ENCODE measurements at regions not wholly inside any gene's neighbourhood (a gene's known extent, or its start where the extent isn't known, plus 50 kb on each side); places are given as distances from the start of the nearest gene placed in this dataset.

- TF ChIP-seq, protein P1, sequence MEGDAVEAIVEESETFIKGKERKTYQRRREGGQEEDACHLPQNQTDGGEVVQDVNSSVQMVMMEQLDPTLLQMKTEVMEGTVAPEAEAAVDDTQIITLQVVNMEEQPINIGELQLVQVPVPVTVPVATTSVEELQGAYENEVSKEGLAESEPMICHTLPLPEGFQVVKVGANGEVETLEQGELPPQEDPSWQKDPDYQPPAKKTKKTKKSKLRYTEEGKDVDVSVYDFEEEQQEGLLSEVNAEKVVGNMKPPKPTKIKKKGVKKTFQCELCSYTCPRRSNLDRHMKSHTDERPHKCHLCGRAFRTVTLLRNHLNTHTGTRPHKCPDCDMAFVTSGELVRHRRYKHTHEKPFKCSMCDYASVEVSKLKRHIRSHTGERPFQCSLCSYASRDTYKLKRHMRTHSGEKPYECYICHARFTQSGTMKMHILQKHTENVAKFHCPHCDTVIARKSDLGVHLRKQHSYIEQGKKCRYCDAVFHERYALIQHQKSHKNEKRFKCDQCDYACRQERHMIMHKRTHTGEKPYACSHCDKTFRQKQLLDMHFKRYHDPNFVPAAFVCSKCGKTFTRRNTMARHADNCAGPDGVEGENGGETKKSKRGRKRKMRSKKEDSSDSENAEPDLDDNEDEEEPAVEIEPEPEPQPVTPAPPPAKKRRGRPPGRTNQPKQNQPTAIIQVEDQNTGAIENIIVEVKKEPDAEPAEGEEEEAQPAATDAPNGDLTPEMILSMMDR (IDR thresholded peaks at IDR 0.05; ENCODE audit: insufficient read depth, low read length, missing control alignments), result no peak
- no peak overlapping the region for H3K4me3 ChIP-seq (ENCODE audit: low read depth, low read length)
- DNase-seq (ENCODE audit: low read depth, low spot score), result no peak
- POLR2A ChIA-PET, result no interaction called here
- CTCF ChIA-PET, result no interaction called here
These were observed 768.8 kb upstream of the ADAMTS5 start for GRCh38 chr21:27735699-27736098.

- peak; percentile 80 for DNase-seq (ENCODE audit: low read depth, low spot score)
- TF ChIP-seq, protein P1 (IDR thresholded peaks at IDR 0.05; ENCODE audit: insufficient read depth, low read length, missing control alignments), result no peak
- CTCF ChIA-PET, result no interaction called here
- POLR2A ChIA-PET, result no interaction called here
- no peak overlapping the region for H3K4me3 ChIP-seq (ENCODE audit: low read depth, low read length)
These were observed 767.3 kb upstream of the ADAMTS5 start for GRCh38 chr21:27734146-27734545.

DNA sequence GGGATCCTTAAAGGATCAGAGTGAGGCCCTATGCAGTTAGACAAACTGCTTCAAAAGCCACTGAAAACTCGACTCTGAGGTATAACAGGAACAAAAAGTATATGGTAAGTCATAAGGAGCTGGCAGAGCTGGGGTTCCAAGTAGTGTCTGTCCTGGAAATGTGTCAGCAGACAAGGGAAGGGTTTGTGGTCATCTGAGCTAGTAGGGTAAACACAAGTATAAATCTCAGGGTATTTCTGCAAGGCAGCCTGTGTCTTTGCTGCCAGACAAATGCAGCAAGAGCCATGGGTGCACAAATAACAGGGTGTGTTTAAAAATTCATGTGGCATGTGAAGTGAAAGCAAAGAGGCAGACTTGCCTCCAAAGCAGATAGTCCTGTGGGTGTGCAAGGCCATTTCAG lies 759.0 kb upstream of the ADAMTS5 start:
- CTCF ChIA-PET, result no interaction called here
- POLR2A ChIA-PET, result no interaction called here
- no peak for DNase-seq (ENCODE audit: low read depth, low spot score)
- TF ChIP-seq, protein P1 (IDR thresholded peaks at IDR 0.05; ENCODE audit: insufficient read depth, low read length, missing control alignments), result no peak
- H3K4me3 ChIP-seq (ENCODE audit: low read depth, low read length), result no peak overlapping the region

DNA sequence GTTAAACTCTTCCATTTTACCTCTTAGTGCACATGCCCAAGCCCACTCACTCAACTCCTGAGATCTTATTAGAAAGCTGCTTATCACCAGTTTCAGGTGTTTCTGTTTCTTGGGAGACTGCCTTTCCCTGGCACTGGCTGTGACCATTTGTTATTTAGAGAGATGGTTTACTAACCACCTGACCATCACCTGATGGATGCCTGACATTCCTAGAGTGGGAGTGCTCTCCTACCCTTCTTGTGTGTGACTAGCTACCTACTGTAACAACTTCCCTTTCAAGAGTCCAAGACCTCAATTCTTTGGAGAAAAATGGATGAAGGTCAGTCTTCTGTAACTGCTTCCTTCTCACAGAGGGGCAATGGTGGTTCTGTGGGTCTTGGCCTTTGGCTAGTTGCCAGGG lies 755.2 kb upstream of the ADAMTS5 start:
- no peak for DNase-seq (ENCODE audit: low read depth, low spot score)
- TF ChIP-seq, protein P1 (IDR thresholded peaks at IDR 0.05; ENCODE audit: insufficient read depth, low read length, missing control alignments), result no peak
- H3K4me3 ChIP-seq (ENCODE audit: low read depth, low read length), result no peak overlapping the region
- POLR2A ChIA-PET, result no interaction called here
- CTCF ChIA-PET, result no interaction called here

GRCh38 chr21:27721675-27722074 lies 754.8 kb upstream of the ADAMTS5 start:
- CTCF ChIA-PET, result interaction anchor here (1.1 to 1.7 kb wide), 2 partner anchors 82 to 329 kb away, joined by 3 to 4 read pairs; no protein-coding TSS in a partner anchor
- TF ChIP-seq, protein P1 (IDR thresholded peaks at IDR 0.05; ENCODE audit: insufficient read depth, low read length, missing control alignments), result no peak
- POLR2A ChIA-PET, result no interaction called here

DNA sequence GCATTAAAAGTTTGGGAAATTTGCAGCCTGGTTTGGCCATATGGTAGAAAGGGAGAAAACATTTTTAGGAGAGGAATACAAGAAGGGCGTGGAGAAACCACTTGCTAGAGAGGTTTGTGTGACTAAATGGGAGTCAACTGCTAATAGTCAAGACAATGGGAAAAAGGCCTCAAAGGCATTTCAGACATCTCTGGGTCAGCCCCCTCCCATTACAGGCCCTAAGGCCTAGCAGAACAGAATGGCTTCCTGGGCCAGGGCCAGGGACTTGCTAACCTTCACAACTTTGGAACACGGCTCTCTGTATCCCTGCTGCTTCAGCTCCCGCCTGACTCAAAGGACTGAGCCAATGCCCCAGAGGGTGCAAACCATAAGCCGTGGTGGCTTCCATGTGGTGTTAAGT lies 752.3 kb upstream of the ADAMTS5 start:
- TF ChIP-seq, protein P1 (IDR thresholded peaks at IDR 0.05; ENCODE audit: insufficient read depth, low read length, missing control alignments), result no peak
- ChIA-PET CTCF (no interaction called here), POLR2A (no interaction called here)
- DNase-seq (ENCODE audit: low read depth, low spot score), result no peak
- no peak overlapping the region for H3K4me3 ChIP-seq (ENCODE audit: low read depth, low read length)

More at GRCh38 chr21:27721675-27722074, 754.8 kb upstream of the ADAMTS5 start:
- DNase-seq (ENCODE audit: low read depth, low spot score), result no peak
- no peak overlapping the region for H3K4me3 ChIP-seq (ENCODE audit: low read depth, low read length)

Measured in AG04449 (cell line).